ENCODE measurements at regions not wholly inside any gene's neighbourhood (a gene's known extent, or its start where the extent isn't known, plus 50 kb on each side); places are given as distances from the start of the nearest gene placed in this dataset.
A peak's percentile ranks its signal among the peaks of the same experiment; 100 is the strongest.

- Histone ChIP-seq H3K9me3 (ENCODE audit: severe bottlenecking) (no peaks in the 10 kb centered on the region), H3K27ac (no peak overlapping the region), H3K27me3 (ENCODE audit: insufficient read depth, low read depth, severe bottlenecking) (no peaks in the 10 kb centered on the region), H3K4me3 (ENCODE audit: low read depth, low read length) (no peak overlapping the region), H3K36me3 (no peaks in the 10 kb centered on the region)
- DNase-seq = no peak
- TF ChIP-seq CTCF (IDR thresholded peaks at IDR 0.05; ENCODE audit: low read depth, low read length) = no peak
Measured at GRCh38 chr12:115830633-115831032, 446.9 kb downstream of the MED13L start.

GRCh38 chr12:115830070-115830469 is 447.4 kb downstream of the MED13L start:
- Histone ChIP-seq H3K27ac (no peak overlapping the region), H3K27me3 (ENCODE audit: insufficient read depth, low read depth, severe bottlenecking) (no peaks in the 10 kb centered on the region), H3K9me3 (ENCODE audit: severe bottlenecking) (peaks cover 2% of the 10 kb centered on the region), H3K36me3 (no peaks in the 10 kb centered on the region), H3K4me3 (ENCODE audit: low read depth, low read length) (no peak overlapping the region)
- no peak for TF ChIP-seq CTCF (IDR thresholded peaks at IDR 0.05; ENCODE audit: low read depth, low read length)
- no peak for DNase-seq

- Histone ChIP-seq H3K27ac (no peak overlapping the region), H3K9me3 (ENCODE audit: severe bottlenecking) (peaks cover 6% of the 10 kb centered on the region), H3K27me3 (ENCODE audit: insufficient read depth, low read depth, severe bottlenecking) (no peaks in the 10 kb centered on the region), H3K36me3 (no peaks in the 10 kb centered on the region), H3K4me3 (ENCODE audit: low read depth, low read length) (no peak overlapping the region)
- DNase-seq = no peak
- no peak for TF ChIP-seq CTCF (IDR thresholded peaks at IDR 0.05; ENCODE audit: low read depth, low read length)
Measured at GRCh38 chr12:115828168-115828567, 449.3 kb downstream of the MED13L start.

- Histone ChIP-seq H3K27me3 (ENCODE audit: insufficient read depth, low read depth, severe bottlenecking) (no peaks in the 10 kb centered on the region), H3K27ac (no peak overlapping the region), H3K9me3 (ENCODE audit: severe bottlenecking) (peaks cover 6% of the 10 kb centered on the region), H3K4me3 (ENCODE audit: low read depth, low read length) (no peak overlapping the region), H3K36me3 (no peaks in the 10 kb centered on the region)
- no peak for TF ChIP-seq CTCF (IDR thresholded peaks at IDR 0.05; ENCODE audit: low read depth, low read length)
- no peak for DNase-seq
Measured at GRCh38 chr12:115824936-115825602, 452.4 kb downstream of the MED13L start.

DNA sequence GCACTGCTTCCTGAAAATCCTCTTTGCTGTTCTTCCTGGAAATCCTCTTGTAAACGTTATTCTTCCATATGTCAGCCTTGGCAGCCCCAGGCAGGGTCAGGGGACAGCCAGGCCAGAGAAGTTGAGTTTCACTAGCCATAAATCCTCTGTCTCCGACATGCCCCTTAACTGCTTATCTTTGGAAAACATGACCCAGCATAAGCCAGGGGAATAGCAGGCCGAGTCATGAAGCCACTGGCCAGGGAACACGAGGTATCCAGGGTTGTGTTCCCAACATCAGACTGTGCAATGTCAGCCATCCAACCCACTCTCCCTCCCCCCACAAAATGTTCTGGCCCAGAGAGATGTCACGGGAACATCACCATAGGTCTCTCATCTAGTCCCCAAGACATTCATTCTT is 453.9 kb downstream of the MED13L start:
- H3K27me3 ChIP-seq (ENCODE audit: insufficient read depth, low read depth, severe bottlenecking) = no peaks in the 10 kb centered on the region
- TF ChIP-seq CTCF (IDR thresholded peaks at IDR 0.05; ENCODE audit: low read depth, low read length) = no peak
- peak; percentile 82 for DNase-seq
- H3K27ac ChIP-seq = peak overlapping the region; percentile 67
- H3K4me3 ChIP-seq (ENCODE audit: low read depth, low read length) = no peak overlapping the region
- H3K36me3 ChIP-seq = no peaks in the 10 kb centered on the region
- H3K9me3 ChIP-seq (ENCODE audit: severe bottlenecking) = peaks cover 6% of the 10 kb centered on the region

- no peaks in the 10 kb centered on the region for H3K27me3 ChIP-seq (ENCODE audit: insufficient read depth, low read depth, severe bottlenecking)
- no peak overlapping the region for H3K4me3 ChIP-seq (ENCODE audit: low read depth, low read length)
- H3K9me3 ChIP-seq (ENCODE audit: severe bottlenecking) = peaks cover 6% of the 10 kb centered on the region
- H3K27ac ChIP-seq = no peak overlapping the region
- no peaks in the 10 kb centered on the region for H3K36me3 ChIP-seq
- TF ChIP-seq CTCF (IDR thresholded peaks at IDR 0.05; ENCODE audit: low read depth, low read length) = no peak
- no peak for DNase-seq
Measured at GRCh38 chr12:115820656-115821055, 456.8 kb downstream of the MED13L start.

All from WERI-Rb-1 (cell line).